Kidney epithelial cell (primary cell): ENCODE measurements at regions not wholly inside any gene's neighbourhood (a gene's known extent, or its start where the extent isn't known, plus 50 kb on each side); places are given as distances from the start of the nearest gene placed in this dataset.

Source experiments
- DNase-seq: peaks from one replicate; pipeline ENCODE4 v3.0.0-alpha.2; 2010; ENCODE audit warnings: low read depth
- H3K27me3 ChIP-seq: 2 replicates; pipeline ENCODE4 v1.6.0; 2011; ENCODE audit warnings: low read length; ENCODE audit not compliant: control insufficient read depth, insufficient read depth
- H3K36me3 ChIP-seq: 2 replicates; pipeline ENCODE4 v1.5.1; 2011; ENCODE audit warnings: low read length; ENCODE audit not compliant: control insufficient read depth, insufficient read depth
- H3K4me3 ChIP-seq: 2 replicates; pipeline ENCODE4 v1.5.1; 2011; ENCODE audit warnings: low read depth, mild to moderate bottlenecking, control low read depth, low read length
- TF ChIP-seq, protein P1 (sequence below): IDR thresholded peaks from 2 replicates; pipeline ENCODE4 v1.5.1; 2011; ENCODE audit warnings: mild to moderate bottlenecking, moderate library complexity, low read length, control low read depth, inconsistent platforms; ENCODE audit not compliant: insufficient read depth, poor library complexity, severe bottlenecking

DNA sequence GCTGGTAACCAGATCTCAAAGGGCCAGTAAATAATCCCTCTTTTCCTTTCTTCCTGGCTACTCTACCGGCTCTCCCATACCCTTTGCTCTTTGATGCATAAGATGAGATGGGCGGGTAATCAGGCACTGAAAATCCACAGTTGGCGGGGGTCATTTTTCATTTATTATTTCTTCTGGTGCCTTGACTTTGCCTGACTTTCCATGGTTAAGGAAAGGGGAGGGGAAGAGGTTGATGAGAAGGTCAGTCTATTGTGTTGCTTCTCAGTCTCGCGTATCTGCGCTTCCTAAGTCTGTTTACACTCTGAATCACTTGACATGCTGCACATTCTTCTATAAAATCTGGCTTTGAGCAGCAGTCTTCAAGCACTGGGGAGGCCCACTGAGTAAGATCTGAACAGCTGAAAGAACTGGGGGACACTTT lies 121.1 kb upstream of the HDGFL1 start:
- peak; percentile 81 for DNase-seq

DNA sequence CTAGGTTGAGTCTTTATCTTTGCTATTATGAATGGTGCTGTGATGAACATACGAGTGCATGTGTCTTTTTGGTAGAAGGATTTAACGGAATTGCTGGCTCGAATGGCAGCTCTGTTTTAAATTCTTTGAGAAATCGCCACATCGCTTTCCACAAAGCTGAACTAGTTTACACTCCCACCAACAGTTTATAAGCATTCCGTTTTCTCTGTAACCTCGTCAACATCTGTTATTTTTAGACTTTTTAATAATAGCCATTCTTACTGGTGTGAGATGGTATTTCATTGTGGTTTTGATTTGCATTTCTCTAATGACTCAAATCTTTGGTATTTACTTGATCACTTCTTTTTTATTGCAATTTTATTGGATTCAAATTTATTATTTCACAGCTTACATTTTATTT lies 117.4 kb upstream of the HDGFL1 start:
- Histone ChIP-seq H3K27me3 (no peaks in the 10 kb centered on the region), H3K36me3 (no peaks in the 10 kb centered on the region), H3K4me3 (no peak overlapping the region)
- TF ChIP-seq, protein P1, sequence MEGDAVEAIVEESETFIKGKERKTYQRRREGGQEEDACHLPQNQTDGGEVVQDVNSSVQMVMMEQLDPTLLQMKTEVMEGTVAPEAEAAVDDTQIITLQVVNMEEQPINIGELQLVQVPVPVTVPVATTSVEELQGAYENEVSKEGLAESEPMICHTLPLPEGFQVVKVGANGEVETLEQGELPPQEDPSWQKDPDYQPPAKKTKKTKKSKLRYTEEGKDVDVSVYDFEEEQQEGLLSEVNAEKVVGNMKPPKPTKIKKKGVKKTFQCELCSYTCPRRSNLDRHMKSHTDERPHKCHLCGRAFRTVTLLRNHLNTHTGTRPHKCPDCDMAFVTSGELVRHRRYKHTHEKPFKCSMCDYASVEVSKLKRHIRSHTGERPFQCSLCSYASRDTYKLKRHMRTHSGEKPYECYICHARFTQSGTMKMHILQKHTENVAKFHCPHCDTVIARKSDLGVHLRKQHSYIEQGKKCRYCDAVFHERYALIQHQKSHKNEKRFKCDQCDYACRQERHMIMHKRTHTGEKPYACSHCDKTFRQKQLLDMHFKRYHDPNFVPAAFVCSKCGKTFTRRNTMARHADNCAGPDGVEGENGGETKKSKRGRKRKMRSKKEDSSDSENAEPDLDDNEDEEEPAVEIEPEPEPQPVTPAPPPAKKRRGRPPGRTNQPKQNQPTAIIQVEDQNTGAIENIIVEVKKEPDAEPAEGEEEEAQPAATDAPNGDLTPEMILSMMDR, result no peak
- no peak for DNase-seq

More for the DNA sequence above, 121.1 kb upstream of the HDGFL1 start:
- Histone ChIP-seq H3K36me3 (no peaks in the 10 kb centered on the region), H3K4me3 (no peak overlapping the region), H3K27me3 (no peaks in the 10 kb centered on the region)
- TF ChIP-seq, protein P1, result no peak

DNA sequence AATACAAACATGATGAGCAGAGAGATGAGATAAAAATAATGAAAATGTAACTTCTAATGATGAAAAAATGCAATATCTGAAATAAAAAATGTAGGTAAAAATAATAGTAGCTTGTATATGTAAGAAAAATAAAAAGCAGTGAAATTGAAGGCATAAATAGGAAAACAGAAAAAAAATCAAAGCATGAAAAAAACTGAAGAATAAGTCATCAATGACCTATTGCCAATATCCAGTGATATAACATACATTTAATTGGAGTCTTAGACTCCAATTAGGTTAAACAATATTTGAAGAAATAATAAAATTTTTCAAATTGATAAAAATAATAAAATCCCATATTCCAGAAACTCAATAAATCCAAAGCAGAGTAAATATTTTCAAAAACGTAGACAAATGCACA lies 114.0 kb upstream of the HDGFL1 start:
- TF ChIP-seq, protein P1, result no peak
- H3K4me3 ChIP-seq, result no peak overlapping the region
- H3K27me3 ChIP-seq, result no peaks in the 10 kb centered on the region
- no peaks in the 10 kb centered on the region for H3K36me3 ChIP-seq
- no peak for DNase-seq

DNA sequence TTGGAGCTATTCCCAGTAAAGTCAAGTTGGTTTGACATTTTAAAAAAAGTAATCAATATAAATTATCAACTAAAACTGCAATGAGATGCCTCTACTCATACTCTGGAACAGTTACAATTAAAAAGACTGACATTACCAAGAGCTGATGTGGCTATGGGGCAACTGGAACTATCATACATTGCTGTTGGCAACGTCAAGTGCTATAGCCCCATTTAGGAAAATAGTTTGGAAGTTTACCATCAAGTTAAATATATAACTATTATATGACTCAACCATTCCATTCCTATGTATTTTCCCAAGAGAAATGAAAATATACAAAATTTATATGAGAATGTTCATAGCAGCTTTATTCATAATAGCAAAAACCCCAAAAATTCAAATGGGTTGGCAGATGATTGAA lies 111.4 kb upstream of the HDGFL1 start:
- H3K36me3 ChIP-seq, result no peaks in the 10 kb centered on the region
- DNase-seq, result no peak
- TF ChIP-seq, protein P1, result no peak
- no peaks in the 10 kb centered on the region for H3K27me3 ChIP-seq
- no peak overlapping the region for H3K4me3 ChIP-seq

DNA sequence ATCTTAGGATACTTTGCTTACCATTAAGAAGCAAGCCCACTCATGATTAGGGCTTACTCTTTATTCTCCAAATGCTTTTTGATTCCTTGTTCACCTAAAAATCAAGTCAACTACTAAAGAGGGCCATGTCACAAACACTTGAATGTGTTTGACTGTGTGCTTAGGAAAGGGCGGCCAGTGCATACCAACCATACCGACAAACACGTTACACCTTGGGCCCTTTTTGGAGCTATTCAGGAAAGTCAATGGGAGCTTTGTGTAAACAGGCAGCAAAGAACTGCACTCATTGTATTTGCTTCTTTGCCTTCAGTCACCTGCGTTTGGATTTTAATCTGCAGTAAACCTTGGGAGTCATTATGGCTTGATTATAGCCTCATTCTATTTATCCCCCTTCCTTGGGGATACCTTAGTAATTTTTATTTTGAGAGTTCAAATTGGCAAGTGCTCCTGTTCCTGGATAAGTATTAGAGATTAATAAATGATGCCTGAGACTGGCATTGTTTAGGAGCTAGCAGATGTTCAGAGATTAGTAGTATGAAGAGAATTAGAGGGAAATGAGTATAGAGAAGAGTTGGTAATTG lies 102.6 kb upstream of the HDGFL1 start:
- no peaks in the 10 kb centered on the region for H3K36me3 ChIP-seq
- no peaks in the 10 kb centered on the region for H3K27me3 ChIP-seq
- TF ChIP-seq, protein P1, result no peak

DNA sequence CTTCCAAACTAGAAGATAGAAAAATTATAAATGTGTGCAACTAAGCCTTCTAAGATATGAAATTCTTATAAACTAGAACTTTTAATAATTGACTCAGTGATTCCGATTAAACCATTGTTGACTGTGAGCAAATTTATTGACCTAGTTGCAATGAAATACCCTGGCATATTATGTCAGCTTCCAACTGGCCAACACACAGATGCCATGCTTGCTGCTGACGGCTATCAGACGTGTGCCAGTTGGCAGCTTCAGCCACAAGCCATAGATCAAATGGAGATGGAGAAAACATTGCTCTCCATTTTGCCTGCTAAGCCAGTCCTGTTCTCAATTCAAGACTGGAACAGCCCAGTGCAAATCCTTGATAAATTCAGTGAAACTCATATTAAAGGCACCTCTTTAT lies 101.7 kb upstream of the HDGFL1 start:
- H3K36me3 ChIP-seq, result no peaks in the 10 kb centered on the region
- TF ChIP-seq, protein P1, result no peak
- H3K27me3 ChIP-seq, result no peaks in the 10 kb centered on the region
- DNase-seq, result no peak
- H3K4me3 ChIP-seq, result no peak overlapping the region

More for the DNA sequence above, 102.6 kb upstream of the HDGFL1 start:
- H3K4me3 ChIP-seq, result no peak overlapping the region
- no peak for DNase-seq
